ENCODE measurements at regions not wholly inside any gene's neighbourhood (a gene's known extent, or its start where the extent isn't known, plus 50 kb on each side); places are given as distances from the start of the nearest gene placed in this dataset.

DNA sequence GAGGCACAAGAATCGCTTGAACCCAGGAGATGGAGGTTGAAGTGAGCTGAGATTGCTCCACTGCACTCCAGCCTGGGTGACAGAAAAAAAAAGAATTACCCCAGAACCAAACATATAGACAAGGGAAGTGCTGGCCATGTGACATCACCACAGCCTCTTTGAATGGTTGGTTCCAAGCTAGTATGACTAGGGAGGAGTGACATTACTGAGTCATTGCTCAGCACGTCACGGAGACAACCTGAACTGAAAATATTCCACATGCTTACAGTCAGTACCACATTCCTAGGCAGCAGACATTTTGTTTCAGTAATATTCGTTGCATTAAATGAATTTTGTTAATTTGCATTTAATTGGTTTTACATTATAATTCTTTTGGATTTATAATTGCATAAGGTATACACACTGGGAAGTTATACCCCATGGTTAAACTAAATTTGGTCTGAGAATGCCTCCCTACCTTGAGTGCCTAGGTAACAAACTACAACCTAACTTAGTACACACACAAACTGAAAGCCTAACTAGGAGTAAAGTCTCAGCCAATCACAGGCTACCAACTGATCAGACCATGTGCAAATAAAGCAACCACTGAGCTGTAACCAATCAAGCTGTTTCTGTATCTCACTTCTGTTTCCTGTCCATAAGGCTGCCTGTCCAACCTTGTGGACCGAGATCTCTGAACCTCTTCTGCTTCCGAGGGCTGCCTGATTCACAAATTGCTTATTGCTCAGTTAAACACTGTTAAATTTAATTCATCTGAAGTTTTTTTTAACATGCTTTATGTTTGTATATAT, 164.4 kb downstream of the CAND1 start:
- 4% methylated on average over 5 of the region's 6 CpGs for WGBS (ENCODE audit: insufficient coverage, low coverage, missing lambda C conversion rate)
- Histone ChIP-seq H4K20me1 (replicated peaks; ENCODE audit: control insufficient read depth, insufficient read depth, low read length) (no peaks in the 10 kb centered on the region), H3K9me3 (replicated peaks; ENCODE audit: control insufficient read depth, insufficient read depth, low read depth, low read length) (no peaks in the 10 kb centered on the region), H3K79me2 (ENCODE audit: control insufficient read depth, insufficient read depth, low read length) (no peaks in the 10 kb centered on the region), H3K4me3 (no peak overlapping the region), H3K27me3 (ENCODE audit: control insufficient read depth in 2 of 2, insufficient read depth in 2 of 2, low read length in 2 of 2) (no peaks in the 10 kb centered on the region), H2AFZ (ENCODE audit: low read depth, low read length) (peak overlapping the region; percentile 7; the same call in 1 of the 2 replicates), H3K4me2 (ENCODE audit: insufficient read depth, low read length) (no peak overlapping the region), H3K36me3 (ENCODE audit: control insufficient read depth, insufficient read depth, low read length) (no peaks in the 10 kb centered on the region), H3K4me1 (replicated peaks in 1 of 2; ENCODE audit: control insufficient read depth in 2 of 2, insufficient read depth in 2 of 2, low read length in 2 of 2) (no peaks in the 10 kb centered on the region), H3K9me1 (ENCODE audit: control insufficient read depth, insufficient read depth, low read length) (no peaks in the 10 kb centered on the region), H3K27ac (ENCODE audit: extremely low read depth, low read depth, low read length) (no peak overlapping the region), H3K9ac (ENCODE audit: insufficient read depth in 1 of 2, low read depth in 2 of 2, low read length in 2 of 2) (no peak overlapping the region)
- FAIRE-seq (peak; percentile 11), ATAC-seq (peak; percentile 72), DNase-seq (ENCODE audit: extremely low read depth in 1 of 4, low spot score in 3 of 4) (peak in 3 of 4 experiments; percentile 11 to 28 (median 14))
- intact Hi-C loops (cut with micrococcal nuclease): no loop called here
- BruUV-seq (replicated peaks): no TSS peak
- CTCF ChIA-PET (ENCODE audit: low intra/inter-chr PET ratio): no interaction called here
- in situ Hi-C loops (cut with MboI): no loop called here
- POLR2A ChIA-PET: no interaction called here
- TF ChIP-seq GATAD2A (IDR thresholded peaks at IDR 0.05) (no peak), ZBTB8A (IDR thresholded peaks at IDR 0.05; ENCODE audit: partially characterized antibody) (no peak), IRF2 (CRISPR knock-in tag; IDR thresholded peaks at IDR 0.05) (no peak), L3MBTL2 (IDR thresholded peaks at IDR 0.05) (peak; percentile 59; the same call in 1 of the 2 replicates), TEAD4 (IDR thresholded peaks at IDR 0.05; ENCODE audit: low read length) (peak; percentile 29; the same call in 1 of the 2 replicates), TEAD4 (CRISPR knock-in tag; IDR thresholded peaks at IDR 0.05; ENCODE audit: borderline replicate concordance) (no peak), HMG20B (CRISPR knock-in tag; IDR thresholded peaks at IDR 0.05) (no peak), MBD2 (IDR thresholded peaks at IDR 0.05; ENCODE audit: borderline replicate concordance, low read depth) (no peak)
- TF ChIP-seq, protein P1, sequence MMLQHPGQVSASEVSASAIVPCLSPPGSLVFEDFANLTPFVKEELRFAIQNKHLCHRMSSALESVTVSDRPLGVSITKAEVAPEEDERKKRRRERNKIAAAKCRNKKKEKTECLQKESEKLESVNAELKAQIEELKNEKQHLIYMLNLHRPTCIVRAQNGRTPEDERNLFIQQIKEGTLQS (IDR thresholded peaks at IDR 0.05): 0 out of 2 replicates have a peak, but pooled peaks have one; percentile 14
- TF ChIP-seq, protein P1 (CRISPR knock-in tag; conservative IDR thresholded peaks at IDR 0.05): no peak
- TF ChIP-seq, protein P2, sequence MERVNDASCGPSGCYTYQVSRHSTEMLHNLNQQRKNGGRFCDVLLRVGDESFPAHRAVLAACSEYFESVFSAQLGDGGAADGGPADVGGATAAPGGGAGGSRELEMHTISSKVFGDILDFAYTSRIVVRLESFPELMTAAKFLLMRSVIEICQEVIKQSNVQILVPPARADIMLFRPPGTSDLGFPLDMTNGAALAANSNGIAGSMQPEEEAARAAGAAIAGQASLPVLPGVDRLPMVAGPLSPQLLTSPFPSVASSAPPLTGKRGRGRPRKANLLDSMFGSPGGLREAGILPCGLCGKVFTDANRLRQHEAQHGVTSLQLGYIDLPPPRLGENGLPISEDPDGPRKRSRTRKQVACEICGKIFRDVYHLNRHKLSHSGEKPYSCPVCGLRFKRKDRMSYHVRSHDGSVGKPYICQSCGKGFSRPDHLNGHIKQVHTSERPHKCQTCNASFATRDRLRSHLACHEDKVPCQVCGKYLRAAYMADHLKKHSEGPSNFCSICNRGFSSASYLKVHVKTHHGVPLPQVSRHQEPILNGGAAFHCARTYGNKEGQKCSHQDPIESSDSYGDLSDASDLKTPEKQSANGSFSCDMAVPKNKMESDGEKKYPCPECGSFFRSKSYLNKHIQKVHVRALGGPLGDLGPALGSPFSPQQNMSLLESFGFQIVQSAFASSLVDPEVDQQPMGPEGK (CRISPR knock-in tag; IDR thresholded peaks at IDR 0.05; ENCODE audit: borderline replicate concordance): no peak
- TF ChIP-seq, protein P3, sequence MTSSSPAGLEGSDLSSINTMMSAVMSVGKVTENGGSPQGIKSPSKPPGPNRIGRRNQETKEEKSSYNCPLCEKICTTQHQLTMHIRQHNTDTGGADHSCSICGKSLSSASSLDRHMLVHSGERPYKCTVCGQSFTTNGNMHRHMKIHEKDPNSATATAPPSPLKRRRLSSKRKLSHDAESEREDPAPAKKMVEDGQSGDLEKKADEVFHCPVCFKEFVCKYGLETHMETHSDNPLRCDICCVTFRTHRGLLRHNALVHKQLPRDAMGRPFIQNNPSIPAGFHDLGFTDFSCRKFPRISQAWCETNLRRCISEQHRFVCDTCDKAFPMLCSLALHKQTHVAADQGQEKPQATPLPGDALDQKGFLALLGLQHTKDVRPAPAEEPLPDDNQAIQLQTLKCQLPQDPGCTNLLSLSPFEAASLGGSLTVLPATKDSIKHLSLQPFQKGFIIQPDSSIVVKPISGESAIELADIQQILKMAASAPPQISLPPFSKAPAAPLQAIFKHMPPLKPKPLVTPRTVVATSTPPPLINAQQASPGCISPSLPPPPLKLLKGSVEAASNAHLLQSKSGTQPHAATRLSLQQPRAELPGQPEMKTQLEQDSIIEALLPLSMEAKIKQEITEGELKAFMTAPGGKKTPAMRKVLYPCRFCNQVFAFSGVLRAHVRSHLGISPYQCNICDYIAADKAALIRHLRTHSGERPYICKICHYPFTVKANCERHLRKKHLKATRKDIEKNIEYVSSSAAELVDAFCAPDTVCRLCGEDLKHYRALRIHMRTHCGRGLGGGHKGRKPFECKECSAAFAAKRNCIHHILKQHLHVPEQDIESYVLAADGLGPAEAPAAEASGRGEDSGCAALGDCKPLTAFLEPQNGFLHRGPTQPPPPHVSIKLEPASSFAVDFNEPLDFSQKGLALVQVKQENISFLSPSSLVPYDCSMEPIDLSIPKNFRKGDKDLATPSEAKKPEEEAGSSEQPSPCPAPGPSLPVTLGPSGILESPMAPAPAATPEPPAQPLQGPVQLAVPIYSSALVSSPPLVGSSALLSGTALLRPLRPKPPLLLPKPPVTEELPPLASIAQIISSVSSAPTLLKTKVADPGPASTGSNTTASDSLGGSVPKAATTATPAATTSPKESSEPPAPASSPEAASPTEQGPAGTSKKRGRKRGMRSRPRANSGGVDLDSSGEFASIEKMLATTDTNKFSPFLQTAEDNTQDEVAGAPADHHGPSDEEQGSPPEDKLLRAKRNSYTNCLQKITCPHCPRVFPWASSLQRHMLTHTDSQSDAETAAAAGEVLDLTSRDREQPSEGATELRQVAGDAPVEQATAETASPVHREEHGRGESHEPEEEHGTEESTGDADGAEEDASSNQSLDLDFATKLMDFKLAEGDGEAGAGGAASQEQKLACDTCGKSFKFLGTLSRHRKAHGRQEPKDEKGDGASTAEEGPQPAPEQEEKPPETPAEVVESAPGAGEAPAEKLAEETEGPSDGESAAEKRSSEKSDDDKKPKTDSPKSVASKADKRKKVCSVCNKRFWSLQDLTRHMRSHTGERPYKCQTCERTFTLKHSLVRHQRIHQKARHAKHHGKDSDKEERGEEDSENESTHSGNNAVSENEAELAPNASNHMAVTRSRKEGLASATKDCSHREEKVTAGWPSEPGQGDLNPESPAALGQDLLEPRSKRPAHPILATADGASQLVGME (CRISPR knock-in tag; IDR thresholded peaks at IDR 0.05): no peak
- TF ChIP-seq, protein P4, sequence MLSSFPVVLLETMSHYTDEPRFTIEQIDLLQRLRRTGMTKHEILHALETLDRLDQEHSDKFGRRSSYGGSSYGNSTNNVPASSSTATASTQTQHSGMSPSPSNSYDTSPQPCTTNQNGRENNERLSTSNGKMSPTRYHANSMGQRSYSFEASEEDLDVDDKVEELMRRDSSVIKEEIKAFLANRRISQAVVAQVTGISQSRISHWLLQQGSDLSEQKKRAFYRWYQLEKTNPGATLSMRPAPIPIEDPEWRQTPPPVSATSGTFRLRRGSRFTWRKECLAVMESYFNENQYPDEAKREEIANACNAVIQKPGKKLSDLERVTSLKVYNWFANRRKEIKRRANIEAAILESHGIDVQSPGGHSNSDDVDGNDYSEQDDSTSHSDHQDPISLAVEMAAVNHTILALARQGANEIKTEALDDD (IDR thresholded peaks at IDR 0.05): peak; percentile 44; the same call in 1 of the 2 replicates

Data from K562 (cell line).